GM19035 (cell line): ENCODE measurements at regions not wholly inside any gene's neighbourhood (a gene's known extent, or its start where the extent isn't known, plus 50 kb on each side); places are given as distances from the start of the nearest gene placed in this dataset.
"Not testable (repeated sequence)": the region's sequence is repeated elsewhere in the genome, so short reads cannot be mapped to it uniquely, and the experiment has no call there.

Experiments used
- ATAC-seq: cut with Tn5 transposase; IDR thresholded peaks from one replicate; pipeline ENCODE4 v1.9.1; 2021; ENCODE audit not compliant: unreplicated experiment

- no peak for ATAC-seq
Observed at GRCh38 chr5:17817990-17818389, 183.7 kb downstream of the TAF11L14 start.

DNA sequence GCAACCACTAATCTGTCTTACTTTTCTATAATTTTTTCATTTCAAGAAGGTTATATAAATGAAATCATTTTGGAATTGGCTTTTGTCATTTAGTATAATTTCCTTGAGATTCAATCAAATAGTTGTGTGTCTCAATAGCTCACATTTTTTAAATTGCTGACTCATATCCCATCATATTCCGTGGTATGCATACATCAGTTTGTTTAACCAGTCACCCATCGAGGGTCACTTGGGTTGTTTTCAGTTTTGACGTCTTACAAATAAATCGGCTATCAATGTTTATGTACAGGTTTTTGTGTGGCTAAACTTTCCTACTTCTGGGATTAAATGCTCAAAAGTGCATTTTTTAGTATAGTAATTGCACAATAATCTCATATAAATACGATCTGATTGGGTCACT is 185.5 kb downstream of the TAF11L14 start:
- no peak for ATAC-seq

- no peak for ATAC-seq
Observed at GRCh38 chr5:17828681-17829080, 194.4 kb downstream of the TAF11L14 start.

DNA sequence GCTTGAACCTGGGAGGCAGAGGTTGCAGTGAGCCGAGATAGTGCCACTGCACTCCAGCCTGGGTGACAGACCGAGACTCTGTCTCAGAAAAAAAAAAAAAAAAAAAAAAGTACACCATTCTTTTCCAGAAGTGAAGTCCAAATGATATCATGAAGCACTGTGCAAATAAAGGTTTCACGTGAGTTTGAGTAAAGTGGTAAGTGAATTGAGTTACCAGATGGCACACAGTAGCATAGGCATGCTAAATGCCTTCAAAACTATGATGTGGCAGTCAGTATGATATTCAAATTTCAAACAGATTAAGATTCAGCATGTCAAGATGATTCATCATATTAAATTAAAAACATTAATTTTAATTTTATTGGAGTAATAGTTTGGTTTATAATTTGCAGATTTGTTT is 195.2 kb downstream of the TAF11L14 start:
- no peak for ATAC-seq

- no peak for ATAC-seq
Observed at GRCh38 chr5:17831279-17831678, 197.0 kb downstream of the TAF11L14 start.

DNA sequence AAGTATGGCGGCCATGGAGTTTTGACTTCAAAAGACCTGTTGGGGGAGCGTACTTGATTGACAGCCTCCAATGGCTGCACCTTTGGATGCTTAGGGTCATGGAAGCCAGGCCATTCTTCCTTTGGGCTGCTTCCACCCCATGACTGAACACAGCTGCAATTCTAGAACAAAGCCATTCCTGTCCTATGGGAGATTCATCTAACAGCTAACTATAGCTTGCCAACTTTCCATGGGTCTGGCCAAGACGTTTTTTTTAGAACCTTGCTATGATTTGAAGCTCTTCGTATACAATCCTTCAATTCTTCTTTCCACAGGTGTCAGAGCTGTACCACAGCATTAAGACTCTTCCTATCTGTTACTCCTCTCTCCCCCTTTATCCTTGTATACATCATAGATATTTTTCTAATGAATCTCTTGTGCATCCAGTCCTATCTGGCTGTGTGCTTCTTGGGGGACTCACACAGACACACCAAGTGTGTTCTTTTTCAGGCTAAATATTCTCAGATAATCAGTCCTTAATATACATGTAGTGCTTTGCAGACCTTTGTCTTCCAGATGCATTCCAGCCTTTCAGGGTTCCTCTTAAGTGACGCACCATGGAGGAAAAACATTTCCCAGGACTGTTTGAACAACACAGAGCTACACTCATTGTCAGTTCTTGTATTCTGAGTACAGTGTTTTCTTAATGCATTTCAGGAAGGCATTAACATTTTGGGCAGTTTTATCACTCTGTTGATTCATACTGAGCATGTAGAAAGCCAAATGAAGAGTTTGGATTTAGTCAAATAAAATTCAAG is 198.9 kb downstream of the TAF11L14 start:
- no peak for ATAC-seq

GRCh38 chr5:17837757-17838156 is 203.5 kb downstream of the TAF11L14 start:
- ATAC-seq, result no peak

- no peak for ATAC-seq
Observed at GRCh38 chr5:17838469-17838868, 204.2 kb downstream of the TAF11L14 start.

DNA sequence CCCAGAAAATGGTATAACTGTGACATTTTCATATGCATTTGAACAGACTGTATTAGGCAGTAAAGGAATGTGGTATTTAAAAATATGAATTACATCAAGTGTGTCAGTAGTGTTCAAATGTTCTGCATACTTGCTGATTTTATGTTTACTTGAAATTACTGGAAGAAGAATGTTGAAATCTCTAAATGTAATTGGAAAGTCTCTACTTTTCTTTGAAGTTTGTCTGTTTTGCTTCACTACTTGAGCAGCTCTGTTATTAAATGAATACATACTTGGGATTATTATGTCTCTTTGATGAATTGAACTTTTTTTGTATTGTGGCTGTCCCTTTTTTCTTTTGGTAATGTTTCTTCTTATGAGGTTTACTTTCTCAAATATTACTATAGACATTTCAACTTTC is 205.6 kb downstream of the TAF11L14 start:
- no peak for ATAC-seq

- no peak for ATAC-seq
Observed at GRCh38 chr5:17846496-17846895, 212.2 kb downstream of the TAF11L14 start.

- no peak for ATAC-seq
Observed at GRCh38 chr5:17847286-17847685, 213.0 kb downstream of the TAF11L14 start.

DNA sequence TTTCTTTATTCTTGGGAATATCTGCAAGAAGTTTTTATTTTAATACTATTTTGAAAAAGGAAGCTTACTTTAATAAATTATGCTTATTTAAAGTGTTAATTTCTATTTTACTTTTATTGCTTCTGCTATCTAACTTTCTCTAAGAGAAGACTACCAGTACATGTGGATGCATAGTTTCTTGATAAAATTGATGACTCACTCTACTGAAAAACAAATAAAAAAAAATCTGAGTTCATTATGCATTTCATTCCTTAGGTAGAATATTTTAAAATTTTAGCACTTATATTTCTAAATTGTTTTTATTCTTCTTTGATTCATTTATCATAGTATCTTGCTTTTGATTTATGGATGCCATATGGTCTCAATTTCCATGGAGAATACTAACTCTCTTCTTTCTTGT is 217.9 kb downstream of the TAF11L14 start:
- no peak for ATAC-seq

GRCh38 chr5:17852740-17853139 is 218.5 kb downstream of the TAF11L14 start:
- no peak for ATAC-seq

GRCh38 chr5:17854901-17855300 is 220.6 kb downstream of the TAF11L14 start:
- ATAC-seq, result no peak

GRCh38 chr5:17860660-17861315 is 226.5 kb downstream of the TAF11L14 start:
- no peak for ATAC-seq

DNA sequence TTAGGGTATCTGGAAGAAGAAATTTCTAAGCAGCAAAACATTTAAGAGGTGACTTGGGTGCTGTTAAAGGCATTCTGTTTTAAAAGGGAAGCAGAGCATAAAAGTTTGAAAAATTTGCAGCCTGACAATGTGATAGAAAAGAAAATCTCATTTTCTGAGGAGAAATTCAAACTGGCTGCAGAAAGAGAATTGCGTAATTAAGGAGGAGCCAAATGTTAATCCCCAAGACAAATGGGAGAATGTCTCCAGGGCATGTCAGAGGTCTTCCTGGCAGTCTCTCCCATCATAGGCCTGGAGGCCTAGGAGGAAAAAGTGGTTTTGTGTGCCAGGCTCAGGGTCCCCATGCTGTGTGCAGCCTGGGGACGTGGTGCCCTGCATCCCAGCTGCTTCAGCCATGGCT is 230.6 kb downstream of the TAF11L14 start:
- ATAC-seq, result not testable (repeated sequence)

GRCh38 chr5:17865966-17866365 is 231.7 kb downstream of the TAF11L14 start:
- not testable (repeated sequence) for ATAC-seq

DNA sequence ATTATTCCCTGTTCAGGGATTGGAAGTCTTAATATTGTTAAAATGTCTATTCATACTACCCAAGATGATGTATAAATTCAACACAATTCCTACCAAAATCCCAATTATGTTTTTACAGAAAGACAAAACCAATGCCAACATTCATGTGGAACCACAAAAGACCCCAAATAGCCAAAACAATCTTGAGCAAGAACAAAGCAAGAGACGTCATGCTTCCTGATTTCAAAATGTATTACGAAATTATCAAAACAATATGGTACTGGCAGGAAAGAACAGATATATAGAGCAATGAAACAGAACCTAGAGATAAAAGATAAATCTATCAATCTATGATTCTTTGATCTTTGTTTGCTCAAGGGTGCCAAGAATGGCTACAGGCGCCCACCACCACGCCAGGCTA is 237.9 kb downstream of the TAF11L14 start:
- no peak for ATAC-seq

DNA sequence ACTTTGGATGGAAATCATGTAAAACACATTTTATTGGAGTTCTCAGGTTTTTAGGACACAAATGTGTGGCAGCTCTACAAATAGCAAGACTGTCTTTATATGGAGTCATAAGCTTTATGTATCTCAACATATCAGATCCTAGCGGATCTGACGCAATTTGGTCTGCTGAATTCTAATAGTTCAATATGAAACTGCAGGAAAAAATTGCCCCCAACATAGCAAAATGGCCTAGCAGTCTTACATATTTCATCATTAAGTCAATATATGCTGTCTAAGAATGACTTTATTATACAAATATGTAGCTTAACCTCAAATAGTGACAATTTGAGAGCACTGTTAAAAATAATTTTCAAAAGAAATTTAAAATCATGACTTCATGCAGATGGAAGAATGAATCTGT is 244.3 kb downstream of the TAF11L14 start:
- ATAC-seq, result no peak

GRCh38 chr5:17879276-17879675 is 245.0 kb downstream of the TAF11L14 start:
- no peak for ATAC-seq

GRCh38 chr5:17880869-17881268 is 246.6 kb downstream of the TAF11L14 start:
- ATAC-seq, result no peak

DNA sequence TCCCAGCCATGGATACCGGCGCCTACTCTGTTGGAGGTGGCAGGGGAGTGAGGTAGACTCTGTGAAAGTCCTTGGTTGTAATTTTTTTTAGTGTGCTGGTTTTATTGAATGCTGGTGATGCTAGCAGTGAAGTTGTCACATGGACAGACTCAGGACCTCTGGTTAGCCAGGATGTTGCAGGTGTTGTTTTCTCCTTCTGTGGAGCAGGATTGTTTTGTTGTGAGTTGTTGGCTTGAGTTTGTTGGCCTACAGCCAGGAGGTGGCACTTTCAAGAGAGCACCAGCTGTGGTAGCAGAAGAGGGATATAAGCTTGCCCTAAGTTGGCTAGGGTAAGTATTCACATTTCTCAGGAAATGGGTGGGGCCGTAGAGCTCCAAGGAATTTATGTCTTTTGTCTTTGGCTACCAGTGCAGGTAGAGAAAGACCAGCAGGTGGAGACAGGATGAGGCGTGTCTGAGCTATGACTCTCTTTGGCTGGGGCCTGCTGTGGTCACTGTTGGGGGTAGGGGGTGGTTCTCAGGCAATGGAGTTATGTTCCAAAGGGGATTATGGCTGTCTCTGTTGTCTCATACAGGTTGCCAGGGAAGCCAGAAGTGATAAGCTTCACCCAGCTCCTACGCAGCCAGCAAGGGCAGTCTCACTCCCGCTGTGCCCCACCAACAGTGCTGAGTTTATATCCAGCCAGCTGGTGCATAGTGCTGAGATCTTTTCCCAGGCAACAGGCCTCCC is 248.7 kb downstream of the TAF11L14 start:
- no peak for ATAC-seq
